GM19467 (cell line): ENCODE measurements at regions not wholly inside any gene's neighbourhood (a gene's known extent, or its start where the extent isn't known, plus 50 kb on each side); places are given as distances from the start of the nearest gene placed in this dataset.
"Not testable (repeated sequence)": the region's sequence is repeated elsewhere in the genome, so short reads cannot be mapped to it uniquely, and the experiment has no call there.

Experiments
- ATAC-seq: cut with Tn5 transposase; IDR thresholded peaks from one replicate; pipeline ENCODE4 v1.9.1; 2021; ENCODE audit warnings: mild to moderate bottlenecking, moderate library complexity; ENCODE audit not compliant: unreplicated experiment

DNA sequence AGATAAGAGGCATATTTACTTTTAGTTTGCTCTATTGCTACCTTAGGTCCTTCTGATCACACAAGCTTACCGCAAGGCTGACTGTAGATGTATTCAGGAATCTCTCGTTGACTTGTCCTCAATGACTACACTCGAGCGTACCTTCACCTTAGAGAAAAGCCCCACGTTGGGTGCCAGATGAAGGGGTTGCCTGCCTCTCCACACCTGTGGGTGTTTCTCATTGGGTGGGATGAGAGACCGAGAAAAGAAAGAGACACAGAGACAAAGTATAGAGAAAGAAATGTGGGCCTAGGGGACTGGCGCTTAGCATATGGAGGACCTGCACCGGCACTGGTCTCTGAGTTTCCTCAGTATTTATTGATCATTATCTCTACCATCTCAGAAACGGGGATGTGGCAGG lies 51.8 kb downstream of the ASCL4 start:
- ATAC-seq: no peak

DNA sequence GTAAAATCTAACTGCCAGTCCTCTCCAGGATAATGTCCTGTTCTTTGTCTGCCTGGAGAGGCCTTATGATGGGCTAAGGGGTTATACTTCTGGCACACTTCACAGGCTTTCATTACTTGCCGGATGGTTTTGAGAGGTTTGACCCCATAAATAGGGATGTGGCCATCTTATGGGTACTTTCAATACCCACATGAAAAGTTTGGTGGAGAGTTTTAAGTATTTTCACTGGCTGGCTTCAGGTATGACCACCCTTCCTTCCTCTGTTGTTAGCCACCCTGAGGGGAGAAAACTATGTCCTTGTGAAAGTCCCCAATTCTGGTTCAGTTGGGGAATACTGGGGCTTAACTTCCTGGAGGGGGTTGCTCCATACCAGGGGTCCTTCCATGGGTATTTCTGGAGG lies 54.8 kb downstream of the ASCL4 start:
- ATAC-seq: no peak

DNA sequence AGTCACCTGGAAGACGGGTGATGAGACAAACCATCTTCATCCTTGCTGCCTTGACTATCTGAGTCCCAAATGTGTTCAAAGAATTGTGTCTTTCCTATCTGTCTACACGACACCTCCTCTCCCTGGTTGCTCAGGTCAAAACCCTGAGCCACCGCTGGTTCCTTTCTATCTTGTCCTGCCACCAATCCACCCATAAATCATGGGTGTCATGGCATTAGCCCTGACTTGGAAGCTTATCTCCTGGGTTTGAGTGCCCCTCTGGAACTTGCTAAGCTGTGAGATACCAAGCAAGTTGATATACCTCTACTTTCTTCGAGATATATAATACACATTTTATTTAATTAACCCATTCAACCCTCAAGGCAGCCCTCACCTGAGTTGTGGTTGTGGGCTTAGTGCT lies 57.9 kb downstream of the ASCL4 start:
- ATAC-seq: no peak

DNA sequence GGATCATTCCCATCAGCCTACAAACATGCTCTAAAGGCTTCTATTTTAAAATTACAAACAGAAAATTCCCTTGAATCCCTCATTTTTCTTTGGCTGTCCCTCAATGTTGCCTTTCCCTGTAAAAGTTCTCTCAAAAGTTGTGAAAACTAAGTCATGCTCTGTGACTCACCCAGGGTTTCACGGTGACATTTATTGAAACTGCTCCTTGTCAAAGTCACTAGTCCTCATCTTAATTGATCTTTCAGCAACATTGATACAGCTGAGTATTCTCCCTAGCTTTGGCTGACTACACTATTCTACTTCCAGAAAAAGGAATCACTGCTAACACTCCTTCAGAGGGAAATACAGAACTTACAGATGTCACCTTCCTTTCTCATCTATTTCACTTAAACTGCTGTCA lies 65.7 kb downstream of the ASCL4 start:
- ATAC-seq: no peak

DNA sequence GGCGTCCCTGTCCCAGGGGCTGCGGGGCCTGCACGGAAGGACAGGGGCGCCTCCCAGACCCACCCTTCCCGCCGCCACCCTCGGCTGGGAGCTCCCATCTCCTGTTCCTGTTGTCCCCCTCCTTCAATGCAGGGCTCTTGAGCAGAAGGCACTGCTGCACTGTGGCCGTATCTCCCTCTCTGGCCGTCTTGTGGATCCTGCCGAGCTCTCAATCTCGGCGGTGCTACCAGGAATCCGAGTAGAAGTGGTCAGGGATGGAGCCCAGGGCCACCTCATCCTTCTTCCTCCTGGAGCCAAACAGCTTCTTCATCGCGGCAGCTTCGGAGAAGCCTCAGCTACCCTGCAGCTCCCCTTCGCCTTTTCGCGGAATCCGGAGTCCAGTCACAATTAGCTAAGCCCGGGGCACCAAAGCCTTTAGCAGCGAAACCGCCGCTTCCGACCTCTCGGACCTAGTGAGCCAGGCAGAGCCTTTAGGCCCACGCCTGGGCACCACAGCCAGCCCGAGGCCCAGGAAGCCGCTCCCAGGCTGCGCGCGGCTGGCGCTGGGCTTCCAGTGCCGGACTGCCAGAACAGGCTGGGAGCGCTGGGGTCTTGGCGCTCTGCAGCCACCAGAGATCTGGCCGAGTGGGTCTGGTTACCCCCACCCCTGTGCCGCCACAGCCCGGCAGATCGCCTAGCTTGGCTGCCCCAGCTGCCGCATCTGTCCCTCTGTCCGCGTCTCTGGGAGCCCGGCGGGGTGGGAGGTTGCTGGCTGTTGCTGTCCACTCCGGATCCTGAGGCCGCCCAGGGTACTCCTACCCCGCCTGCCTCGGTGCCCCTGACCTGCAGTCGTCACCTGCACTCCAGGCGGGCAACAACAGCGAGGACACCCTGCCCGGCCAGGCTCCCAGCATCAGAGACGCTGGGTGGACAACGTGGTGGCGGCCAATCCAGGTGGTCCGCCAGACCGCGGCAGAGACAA lies 69.1 kb downstream of the ASCL4 start:
- ATAC-seq: no peak

DNA sequence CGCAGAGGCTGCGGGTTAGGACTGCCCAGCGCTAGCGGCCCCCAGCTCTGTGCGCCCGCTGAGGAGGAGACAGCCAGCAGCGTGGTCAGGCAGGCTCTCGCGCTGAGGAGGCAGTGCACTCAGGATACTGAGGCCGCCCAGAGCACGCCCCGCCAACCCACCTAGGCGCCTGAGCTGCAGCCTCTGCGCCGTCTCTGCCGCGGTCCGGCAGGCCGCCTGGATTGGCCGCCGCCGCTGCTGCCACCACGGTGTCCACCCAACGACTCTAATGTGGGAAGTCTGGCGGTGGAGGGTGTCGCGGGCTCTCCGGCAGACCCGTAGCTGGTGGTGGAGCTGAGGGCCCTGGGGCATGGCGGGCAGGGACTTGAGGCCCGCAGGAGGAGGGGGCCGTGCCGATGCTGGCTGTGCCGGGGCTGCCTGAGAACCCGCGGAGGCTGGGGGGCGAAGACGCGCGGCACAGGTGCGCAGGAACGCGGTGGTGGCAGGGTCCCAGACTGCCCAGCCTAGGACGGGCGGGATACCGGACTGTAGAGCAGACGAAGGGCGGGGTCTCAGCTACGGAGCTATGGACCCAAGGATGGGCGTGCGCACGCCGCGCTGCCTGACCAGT lies 69.9 kb downstream of the ASCL4 start:
- ATAC-seq: no peak

DNA sequence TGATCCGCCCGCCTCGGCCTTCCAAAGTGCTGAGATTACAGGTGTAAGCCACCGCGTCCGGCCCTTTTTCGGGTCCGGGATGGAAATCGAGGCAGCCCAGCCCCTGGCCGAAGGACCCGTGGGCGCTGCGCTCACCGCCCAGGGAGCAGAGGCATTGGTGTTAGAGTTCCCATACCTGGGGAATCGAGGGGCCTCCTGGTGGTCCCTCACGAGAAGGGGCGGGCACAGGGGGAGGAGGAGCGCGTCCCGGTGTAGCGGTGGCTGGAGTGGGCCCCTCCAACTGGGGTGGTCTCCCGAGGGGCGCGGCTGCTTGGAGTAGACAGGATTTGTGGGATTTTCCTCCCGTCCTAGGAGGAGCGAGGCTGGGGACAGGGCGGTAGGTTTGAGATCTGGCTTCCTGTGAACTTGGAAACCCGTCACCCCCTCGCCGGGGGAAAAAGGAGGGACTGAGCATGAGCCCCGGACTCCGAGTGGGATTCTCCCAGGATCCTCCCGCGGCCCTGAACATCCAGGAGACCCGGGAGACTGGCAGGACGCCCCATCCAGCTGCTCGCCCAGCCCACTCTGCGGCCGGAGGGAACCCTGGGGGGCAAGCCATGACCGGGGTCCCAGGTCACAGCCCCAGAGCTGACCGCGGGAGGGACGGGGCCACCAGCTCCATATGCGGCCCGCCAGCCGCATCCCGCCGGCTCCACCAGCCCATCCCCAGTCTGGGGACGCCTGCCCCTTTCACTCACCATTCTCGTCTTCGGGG lies 70.9 kb downstream of the ASCL4 start:
- ATAC-seq: no peak

DNA sequence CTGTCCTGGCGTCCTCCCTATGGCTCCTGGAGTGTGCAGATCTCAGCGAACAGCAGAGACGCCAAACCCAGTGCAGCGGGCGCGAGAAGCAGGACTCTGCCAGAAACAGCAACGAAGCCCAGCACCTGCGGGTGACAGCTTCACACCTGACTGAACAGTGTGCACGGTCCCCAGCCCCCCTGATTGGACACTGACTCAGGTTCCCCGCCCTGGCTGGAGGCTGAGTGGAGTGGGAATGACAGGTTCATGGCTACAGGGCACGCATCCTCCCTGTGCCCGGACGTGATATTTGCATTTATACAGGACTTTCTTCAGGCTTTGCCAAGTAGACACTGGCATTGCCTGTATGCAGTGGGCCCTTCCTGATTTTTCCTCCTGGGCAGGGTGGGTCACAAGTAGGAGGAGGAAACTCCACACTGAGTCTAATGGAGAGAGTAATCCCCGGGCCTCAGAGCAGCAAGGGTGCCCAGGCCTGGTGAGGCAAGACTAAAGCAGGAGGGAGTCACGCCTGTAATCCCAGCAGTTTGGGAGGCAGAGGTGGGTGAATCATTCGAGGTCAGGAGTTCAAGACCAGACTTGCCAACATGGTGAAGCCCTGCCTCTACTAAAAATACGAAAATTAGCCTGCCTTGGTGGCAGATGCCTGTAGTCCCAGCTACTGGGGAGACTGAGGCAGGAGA lies 71.6 kb downstream of the ASCL4 start:
- ATAC-seq: no peak

DNA sequence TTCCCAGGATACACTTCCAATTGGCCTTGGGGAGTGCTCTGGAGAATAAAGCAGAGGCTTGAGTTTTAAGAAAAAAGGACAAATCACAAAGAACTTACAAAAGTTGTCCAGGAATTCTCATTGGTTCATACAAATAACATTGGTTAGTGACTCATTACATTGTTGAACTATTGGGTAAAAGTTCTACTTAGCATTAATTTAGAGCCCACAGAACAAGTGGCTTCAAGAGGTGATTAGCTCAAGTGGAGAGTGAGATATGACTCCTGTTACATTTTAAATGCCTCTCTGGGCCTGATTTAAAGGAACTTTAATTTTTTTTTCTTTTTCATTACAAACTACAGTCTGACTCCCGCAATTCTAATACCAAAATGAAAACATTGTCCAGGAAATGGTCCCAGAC lies 72.9 kb downstream of the ASCL4 start:
- no peak for ATAC-seq

DNA sequence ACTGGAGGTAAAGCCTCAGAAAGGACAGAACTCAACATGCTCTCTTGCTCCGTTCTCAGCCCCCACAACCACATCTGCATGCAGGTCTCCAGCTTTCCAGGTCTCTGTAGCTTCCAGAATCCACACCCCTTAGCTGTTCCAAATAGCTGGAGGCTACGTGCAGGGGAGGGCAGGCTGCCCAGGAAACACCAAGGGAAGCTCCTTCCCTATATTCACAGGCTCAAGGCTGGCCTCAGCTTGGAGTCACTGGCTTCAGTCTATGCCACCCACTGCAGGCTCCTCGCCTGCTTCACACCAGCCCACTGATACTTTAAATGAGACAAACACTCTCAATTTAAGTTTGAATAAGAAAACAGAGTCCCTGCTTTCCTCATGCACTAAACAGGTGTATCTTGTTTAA lies 73.3 kb downstream of the ASCL4 start:
- no peak for ATAC-seq

DNA sequence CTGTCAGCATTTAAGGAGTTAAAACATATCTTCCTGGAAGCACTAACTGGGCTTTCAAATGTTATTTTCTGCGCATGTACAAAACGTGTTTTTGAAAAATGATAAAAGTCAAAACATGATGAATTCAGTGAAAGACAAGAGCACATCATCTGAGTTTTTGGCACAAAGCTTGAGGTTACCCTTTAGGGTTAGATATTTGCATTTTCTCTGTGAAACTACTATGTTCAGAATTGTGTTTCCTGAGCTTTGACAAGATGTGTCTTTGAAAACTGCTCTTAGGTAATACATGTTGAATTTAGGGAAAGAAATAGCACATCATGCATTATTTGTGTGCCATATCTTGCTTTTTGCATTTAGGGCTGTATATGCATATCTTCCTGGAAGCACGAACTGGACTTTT lies 79.0 kb downstream of the ASCL4 start:
- no peak for ATAC-seq

DNA sequence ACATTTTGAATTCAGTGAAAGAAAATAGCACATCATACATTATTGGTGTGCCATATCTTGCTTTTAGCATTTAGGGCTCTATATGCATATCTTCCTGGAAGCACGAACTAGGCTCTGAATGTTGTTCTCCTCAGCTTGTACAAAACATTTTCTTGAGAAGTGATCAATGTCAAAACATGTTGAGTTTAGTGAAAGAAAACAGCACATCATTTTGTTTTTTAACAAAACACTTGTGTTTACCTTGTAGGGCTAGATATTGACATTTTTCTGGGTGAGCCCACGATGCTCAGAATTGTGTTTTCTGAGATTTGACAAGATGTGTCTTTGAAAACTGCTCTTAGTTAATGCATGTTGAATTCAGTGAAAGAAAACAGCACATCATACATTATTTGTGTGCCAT lies 81.0 kb downstream of the ASCL4 start:
- no peak for ATAC-seq

DNA sequence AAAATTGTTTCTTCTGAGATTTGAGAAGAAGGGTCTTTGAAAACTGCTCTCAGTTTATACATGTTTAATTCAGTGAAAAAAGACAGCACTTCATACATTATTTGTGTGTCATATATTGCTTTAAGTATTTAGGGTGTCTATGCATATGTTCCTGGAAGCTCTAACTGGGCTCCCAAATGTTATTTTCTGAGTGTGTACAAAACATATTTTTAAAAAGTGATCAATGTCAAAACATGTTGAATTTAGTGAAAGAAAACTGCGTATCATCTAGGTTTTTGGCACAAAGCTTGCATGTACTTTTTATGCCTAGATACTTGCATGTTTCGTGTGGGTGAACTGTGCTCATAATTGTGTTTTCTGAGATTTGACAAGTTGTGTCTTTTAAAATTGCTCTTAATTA lies 81.6 kb downstream of the ASCL4 start:
- no peak for ATAC-seq

DNA sequence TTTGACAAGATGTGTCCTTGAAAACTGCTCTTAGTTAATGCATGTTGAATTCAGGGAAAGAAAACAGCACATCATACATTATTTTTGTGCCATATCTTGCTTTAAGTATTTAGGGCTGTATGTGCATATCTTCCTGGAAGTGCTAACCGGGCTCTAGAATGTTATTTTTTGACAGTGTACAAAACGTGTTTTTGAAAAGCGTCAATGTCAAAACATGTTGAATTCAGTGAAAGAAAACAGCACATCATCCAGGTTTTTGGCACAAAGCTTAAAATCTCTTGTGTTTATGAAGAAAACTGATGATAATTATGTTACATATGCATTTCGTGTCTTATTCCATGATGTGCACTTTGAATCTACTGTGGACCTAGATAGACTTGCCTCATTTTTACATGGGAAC lies 82.7 kb downstream of the ASCL4 start:
- no peak for ATAC-seq

DNA sequence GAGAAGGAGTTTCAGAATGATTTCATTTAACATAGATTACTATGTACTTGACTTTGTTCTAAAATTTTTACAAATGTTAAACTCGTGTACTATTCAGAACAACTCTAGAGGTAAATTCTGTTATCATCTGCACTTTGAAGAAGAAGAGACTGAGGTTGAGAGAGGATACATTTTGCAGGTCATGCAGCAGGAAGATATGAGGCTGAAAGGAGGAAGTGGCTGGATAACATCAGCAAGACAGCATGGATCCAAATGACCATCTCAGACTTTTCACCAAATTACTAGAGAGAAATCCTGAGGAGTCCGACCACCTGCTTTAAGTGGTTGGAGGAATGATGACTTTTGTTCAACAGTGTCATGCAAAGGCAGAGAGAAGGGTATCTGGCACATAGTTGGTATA lies 84.9 kb downstream of the ASCL4 start:
- ATAC-seq: no peak

DNA sequence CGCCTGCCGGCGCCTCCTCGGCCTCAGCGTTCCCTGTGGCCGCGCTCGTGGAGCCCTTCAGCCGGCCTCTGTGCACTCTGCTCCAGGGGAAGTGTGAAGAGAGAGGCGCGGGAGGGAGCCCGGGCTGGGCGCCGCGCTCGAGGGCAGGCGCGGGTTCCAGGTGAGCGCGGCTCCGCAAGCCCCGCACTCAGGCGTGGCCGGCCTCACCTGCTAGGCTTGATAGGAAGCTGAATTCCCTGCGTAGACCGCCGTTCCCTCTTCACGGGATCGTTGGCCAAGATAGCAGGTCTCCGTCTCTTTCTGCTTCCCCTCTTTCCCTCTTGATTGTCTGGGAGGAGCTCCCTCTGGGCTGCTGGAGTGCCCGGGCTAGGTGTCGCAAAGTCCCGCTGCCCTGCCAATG lies 89.7 kb downstream of the ASCL4 start:
- ATAC-seq: no peak

DNA sequence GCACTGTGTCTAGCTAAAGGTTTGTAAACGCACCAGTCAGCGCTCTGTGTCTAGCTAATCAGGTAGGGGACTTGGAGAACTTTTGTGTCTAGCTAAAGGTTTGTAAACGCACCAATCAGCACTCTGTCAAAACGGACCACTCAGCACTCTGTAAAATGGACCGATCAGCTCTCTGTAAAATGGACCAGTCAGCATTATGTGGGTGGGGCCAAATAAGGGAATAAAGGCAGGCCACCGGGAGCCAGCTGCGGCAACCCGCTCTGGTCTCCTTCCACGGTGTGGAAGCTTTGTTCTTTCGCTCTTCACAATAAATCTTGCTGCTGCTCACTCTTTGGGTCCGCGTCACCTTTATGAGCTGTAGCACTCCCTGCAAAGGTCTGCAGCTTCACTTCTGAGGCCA lies 90.2 kb downstream of the ASCL4 start:
- ATAC-seq: not testable (repeated sequence)

DNA sequence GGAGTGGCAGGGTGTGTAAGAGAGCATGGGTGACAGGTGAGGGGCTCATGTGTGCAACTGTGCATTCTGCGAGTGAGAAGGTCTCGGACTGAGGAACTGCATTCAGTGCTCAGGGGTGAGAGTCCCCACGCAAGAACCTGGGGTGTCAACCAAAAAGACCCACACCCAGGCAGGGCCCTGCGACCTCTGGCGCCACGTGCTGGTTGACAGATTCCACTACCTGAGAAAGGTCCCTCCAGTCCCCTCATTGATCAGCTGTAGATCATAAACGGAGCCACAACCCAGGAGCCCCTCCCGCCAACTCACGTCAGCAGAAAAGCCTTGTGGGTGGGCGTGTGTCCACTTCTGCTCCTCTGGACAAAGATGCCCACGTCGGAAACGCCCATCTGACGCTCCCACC lies 98.7 kb downstream of the ASCL4 start:
- ATAC-seq: no peak

DNA sequence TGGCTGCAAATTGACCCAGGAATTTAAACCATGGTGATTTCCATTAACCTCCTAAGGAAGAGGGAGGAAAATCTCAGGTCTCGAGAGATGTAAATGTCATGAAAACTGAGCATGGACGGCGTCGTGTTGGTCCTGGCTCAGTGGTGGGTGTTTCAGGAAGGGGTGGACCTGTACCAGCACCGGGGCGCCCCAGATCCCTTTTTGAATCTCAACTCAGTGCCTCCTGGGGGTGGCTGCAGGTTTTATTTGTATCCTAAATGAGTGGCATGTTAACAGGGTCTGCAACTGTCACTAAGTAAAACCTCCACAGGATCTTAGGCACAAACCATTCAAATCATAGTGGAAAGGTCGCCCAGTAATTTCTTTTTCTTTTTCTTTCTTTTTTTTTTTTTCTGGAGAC lies 101.3 kb downstream of the ASCL4 start:
- no peak for ATAC-seq

DNA sequence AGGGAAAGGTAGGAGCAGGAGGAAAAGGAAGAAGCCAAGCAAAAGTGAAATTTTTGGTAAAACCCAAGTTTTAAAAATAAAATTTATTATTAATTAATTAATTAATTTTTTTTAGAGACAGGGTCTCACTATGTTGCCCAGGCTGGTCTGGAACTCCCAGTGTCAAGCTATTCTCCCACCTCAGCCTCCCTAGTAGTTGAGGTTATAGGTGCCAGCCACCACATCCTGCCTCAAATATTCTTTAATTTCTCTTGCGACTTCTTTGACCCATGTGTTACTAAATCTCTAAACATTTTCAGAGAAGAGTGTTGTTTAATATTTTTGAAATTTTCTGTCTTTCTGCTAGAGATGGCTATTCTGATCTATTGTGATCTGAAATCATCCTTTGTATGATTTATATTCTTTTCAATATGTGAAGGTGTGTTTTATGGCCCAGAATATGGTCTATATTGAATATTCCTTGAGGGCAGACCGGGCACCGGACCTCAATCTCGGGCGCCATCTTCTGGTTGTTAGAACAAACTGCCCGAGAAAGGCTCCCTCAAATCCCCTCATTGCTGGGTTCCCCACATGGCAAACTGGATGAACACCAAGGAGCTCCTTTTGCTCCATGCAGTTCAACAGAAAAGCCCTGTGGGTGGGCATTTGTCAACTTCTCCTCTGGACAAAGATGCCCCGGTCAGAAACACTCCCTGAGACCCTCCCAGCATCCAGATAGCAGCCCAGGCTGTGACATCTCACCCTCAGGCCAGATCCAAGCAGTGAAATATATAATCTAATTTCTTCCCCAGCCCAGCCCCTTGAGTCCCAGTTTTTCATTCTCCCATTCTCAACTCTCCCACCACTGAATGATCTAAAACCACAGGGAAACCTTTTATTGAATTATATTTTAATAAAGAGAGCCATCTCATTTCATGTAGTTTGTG lies 110.5 kb downstream of the ASCL4 start:
- ATAC-seq: no peak
